ENCODE measurements at regions not wholly inside any gene's neighbourhood (a gene's known extent, or its start where the extent isn't known, plus 50 kb on each side); places are given as distances from the start of the nearest gene placed in this dataset.

DNA sequence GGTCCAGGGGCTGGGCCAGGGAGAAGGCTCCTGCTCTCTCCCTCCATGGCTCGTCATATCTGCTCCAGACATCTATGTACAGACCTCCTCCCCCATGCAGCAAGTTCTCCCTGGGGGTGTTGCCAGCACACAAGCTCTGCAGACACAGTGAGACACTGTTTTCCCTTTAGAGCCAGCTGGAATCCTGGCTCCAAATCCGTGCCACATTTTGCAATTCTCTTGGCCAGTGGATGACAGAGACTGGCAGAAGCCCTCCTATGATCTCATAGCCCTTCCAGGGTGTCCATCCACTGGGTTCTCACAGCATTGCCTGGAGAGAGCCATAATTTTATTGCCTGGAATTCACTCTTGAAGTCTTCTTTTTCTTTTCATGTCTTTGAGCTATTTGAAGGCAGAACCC, 203.9 kb downstream of the TLE3 start:
- no peak for DNase-seq (ENCODE audit: extremely low spot score)
- Histone ChIP-seq H3K27me3 (peaks cover 0 to 12% (median 0%) of the 10 kb centered on the region in 4 donors), H3K36me3 (no peaks in the 10 kb centered on the region), H3K27ac (replicated peaks in 1 of 4) (no peak overlapping the region), H3K4me1 (peaks cover 0 to 10% (median 5%) of the 10 kb centered on the region in 4 donors), H3K9me3 (no peaks in the 10 kb centered on the region), H3K4me3 (no peak overlapping the region)
- WGBS, result 45% methylated on average over 2 of the region's 2 CpGs
- TF ChIP-seq POLR2AphosphoS5 (IDR thresholded peaks at IDR 0.05), result peak in 1 of 2 donors; percentile 32
- TF ChIP-seq EP300 (IDR thresholded peaks at IDR 0.05), result no peak
- intact Hi-C loops (cut with DNase I), result no loop called here

DNA sequence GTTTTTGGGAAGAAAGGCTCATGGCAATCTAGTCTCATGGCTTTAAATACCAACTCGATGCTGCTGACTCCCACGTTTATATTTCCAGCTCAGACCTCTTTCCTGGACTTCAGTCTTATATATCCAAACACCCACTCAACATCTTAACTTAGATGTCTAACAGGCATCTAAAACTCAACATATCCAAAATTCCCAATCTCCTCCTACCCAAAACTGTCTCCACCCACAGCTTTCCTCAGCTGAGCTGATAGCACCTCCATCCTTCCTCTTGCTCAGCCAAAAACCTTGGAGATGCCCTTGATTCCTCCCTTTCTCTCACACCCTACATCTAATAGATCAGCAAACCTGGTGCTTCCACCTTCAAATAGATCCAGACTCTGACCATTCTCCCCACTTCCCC, 202.5 kb downstream of the TLE3 start:
- H3K27ac ChIP-seq (replicated peaks in 1 of 4), result no peak overlapping the region
- peaks cover 0 to 12% (median 0%) of the 10 kb centered on the region in 4 donors for H3K27me3 ChIP-seq
- intact Hi-C loops (cut with DNase I), result no loop called here
- H3K4me3 ChIP-seq, result no peak overlapping the region
- H3K9me3 ChIP-seq, result no peaks in the 10 kb centered on the region
- H3K4me1 ChIP-seq, result peaks cover 0 to 10% (median 5%) of the 10 kb centered on the region in 4 donors
- no peak for DNase-seq (ENCODE audit: extremely low spot score)
- no peaks in the 10 kb centered on the region for H3K36me3 ChIP-seq
- TF ChIP-seq POLR2A (IDR thresholded peaks at IDR 0.05; ENCODE audit: low read depth) (no peak), EP300 (IDR thresholded peaks at IDR 0.05) (no peak), POLR2AphosphoS5 (IDR thresholded peaks at IDR 0.05) (no peak), CTCF (IDR thresholded peaks at IDR 0.05) (no peak)
- WGBS, result 64% methylated on average over 2 of the region's 2 CpGs

- no peak for DNase-seq (ENCODE audit: extremely low spot score)
- Histone ChIP-seq H3K9me3 (no peaks in the 10 kb centered on the region), H3K27ac (replicated peaks in 1 of 4) (no peak overlapping the region), H3K27me3 (peaks cover 0 to 12% (median 0%) of the 10 kb centered on the region in 4 donors), H3K36me3 (no peaks in the 10 kb centered on the region), H3K4me1 (peaks cover 0 to 10% (median 5%) of the 10 kb centered on the region in 4 donors), H3K4me3 (no peak overlapping the region)
- no peak for TF ChIP-seq CTCF (IDR thresholded peaks at IDR 0.05)
- TF ChIP-seq POLR2AphosphoS5 (IDR thresholded peaks at IDR 0.05), result no peak
- TF ChIP-seq POLR2A (IDR thresholded peaks at IDR 0.05; ENCODE audit: low read depth), result no peak
- no peak for TF ChIP-seq EP300 (IDR thresholded peaks at IDR 0.05)
- intact Hi-C loops (cut with DNase I), result no loop called here
Observed at GRCh38 chr15:69896606-69897005, 201.1 kb downstream of the TLE3 start.

- Histone ChIP-seq H3K27ac (replicated peaks in 1 of 4) (no peak overlapping the region), H3K4me3 (no peak overlapping the region), H3K36me3 (no peaks in the 10 kb centered on the region), H3K9me3 (no peaks in the 10 kb centered on the region), H3K27me3 (peaks cover 0 to 12% (median 0%) of the 10 kb centered on the region in 4 donors), H3K4me1 (peaks cover 0 to 10% (median 5%) of the 10 kb centered on the region in 4 donors)
- no peak for DNase-seq (ENCODE audit: extremely low spot score)
- intact Hi-C loops (cut with DNase I), result no loop called here
- TF ChIP-seq EP300 (IDR thresholded peaks at IDR 0.05) (no peak), POLR2AphosphoS5 (IDR thresholded peaks at IDR 0.05) (no peak), POLR2A (IDR thresholded peaks at IDR 0.05; ENCODE audit: low read depth) (no peak), CTCF (IDR thresholded peaks at IDR 0.05) (no peak)
- WGBS, result 83% methylated on average over 4 of the region's 4 CpGs
Observed at GRCh38 chr15:69897061-69897460, 200.7 kb downstream of the TLE3 start.

GRCh38 chr15:69897471-69898237, 200.1 kb downstream of the TLE3 start:
- H3K9me3 ChIP-seq, result no peaks in the 10 kb centered on the region
- intact Hi-C loops (cut with DNase I), result no loop called here
- peaks cover 0 to 10% (median 5%) of the 10 kb centered on the region in 4 donors for H3K4me1 ChIP-seq
- WGBS, result 91% methylated on average over 9 of the region's 9 CpGs
- H3K27ac ChIP-seq (replicated peaks in 1 of 4), result no peak overlapping the region
- no peaks in the 10 kb centered on the region for H3K36me3 ChIP-seq
- TF ChIP-seq EP300 (IDR thresholded peaks at IDR 0.05), result no peak
- TF ChIP-seq CTCF (IDR thresholded peaks at IDR 0.05), result no peak
- TF ChIP-seq POLR2AphosphoS5 (IDR thresholded peaks at IDR 0.05), result no peak
- no peak for TF ChIP-seq POLR2A (IDR thresholded peaks at IDR 0.05; ENCODE audit: low read depth)
- peaks cover 0 to 12% (median 0%) of the 10 kb centered on the region in 4 donors for H3K27me3 ChIP-seq
- DNase-seq (ENCODE audit: extremely low spot score), result no peak
- H3K4me3 ChIP-seq, result no peak overlapping the region

Data from esophagus muscularis mucosa (tissue), 4 donors.